GM18868 (cell line): ENCODE measurements at regions not wholly inside any gene's neighbourhood (a gene's known extent, or its start where the extent isn't known, plus 50 kb on each side); places are given as distances from the start of the nearest gene placed in this dataset.

Experiments used
- ATAC-seq: cut with Tn5 transposase; IDR thresholded peaks from one replicate; pipeline ENCODE4 v1.9.1; 2021; ENCODE audit warnings: mild to moderate bottlenecking, moderate library complexity; ENCODE audit not compliant: unreplicated experiment

DNA sequence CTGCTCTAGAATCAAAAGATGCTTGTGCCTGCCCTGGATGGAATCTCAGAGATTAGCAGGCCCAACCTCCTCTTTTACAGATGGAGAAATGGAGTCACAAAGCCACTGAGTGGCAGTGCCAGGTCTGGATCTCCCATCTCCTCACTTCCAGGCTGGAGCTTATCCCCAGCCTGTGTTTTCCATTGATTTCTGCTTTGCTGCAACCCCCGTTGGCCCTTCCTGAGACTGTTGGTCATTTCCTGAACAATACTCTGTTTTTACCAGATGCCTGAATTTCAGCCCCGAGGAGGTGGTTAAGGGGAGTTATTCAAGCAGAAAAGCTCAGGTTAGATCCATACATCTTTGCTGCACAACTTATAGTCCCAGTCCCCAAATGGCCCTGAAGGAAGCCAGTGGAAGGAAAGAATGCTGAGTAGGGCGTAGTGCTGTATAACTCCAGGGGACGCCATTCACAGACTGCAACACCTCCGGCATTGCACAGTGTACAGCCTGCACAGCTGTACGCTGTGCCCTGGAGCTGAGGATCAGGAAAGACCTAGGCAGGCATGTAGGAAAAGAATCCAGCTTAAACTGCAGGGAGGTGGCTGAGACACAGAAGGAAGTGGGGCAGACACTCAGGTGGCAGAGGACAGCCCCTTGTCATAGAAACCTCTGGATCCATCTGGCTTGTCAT lies 77.5 kb downstream of the RPLP1 start:
- ATAC-seq: no peak

DNA sequence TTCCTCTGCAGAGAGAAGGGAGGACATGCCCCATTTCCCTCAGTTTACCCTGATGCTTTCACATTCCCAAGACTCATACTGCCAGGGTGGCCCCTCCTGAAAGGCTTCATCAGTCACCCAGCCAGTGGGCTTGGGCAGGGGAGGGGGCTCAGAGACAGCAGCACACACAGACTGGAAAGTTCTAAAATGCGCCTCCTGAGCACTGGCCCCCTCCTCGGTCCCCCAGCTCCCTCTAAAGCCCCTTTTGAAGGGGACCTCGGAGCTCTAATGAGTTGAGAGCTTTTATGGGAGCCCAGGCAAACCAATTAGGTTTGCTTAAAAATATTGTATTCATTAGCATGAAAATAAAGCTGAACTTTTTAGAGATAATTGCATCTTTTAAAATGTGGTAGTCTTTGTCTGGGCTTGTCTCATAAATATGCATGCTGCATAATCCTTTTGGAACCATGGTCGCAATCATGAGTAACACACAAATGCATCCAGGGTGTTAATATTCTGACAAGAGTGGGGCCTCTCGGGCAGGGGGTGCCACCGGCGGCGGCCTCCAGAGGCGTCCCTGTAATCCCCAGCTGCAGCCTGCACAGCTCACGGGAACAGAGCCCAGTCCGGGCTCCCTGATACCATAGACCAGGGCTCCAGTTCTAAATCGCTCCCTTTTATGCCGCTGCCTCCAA lies 78.5 kb downstream of the RPLP1 start:
- no peak for ATAC-seq

DNA sequence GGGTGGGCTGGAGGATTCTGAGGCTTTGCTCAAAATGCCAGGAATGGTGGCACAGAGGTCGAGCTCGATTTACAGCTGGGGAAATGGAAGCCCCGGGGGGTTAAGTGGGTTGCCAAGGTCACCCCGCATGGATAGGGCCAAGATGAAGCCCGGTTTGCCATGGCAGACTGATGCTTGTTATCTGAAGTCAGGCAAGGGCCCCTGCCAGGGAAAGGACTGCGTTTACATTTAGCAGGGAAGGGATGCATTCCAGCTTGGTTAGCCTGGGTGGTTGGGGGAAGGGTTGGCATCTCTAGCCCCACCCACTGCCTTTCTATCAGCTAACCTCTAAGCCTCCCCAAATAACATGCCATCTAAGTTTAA lies 79.0 kb downstream of the RPLP1 start:
- ATAC-seq: no peak

DNA sequence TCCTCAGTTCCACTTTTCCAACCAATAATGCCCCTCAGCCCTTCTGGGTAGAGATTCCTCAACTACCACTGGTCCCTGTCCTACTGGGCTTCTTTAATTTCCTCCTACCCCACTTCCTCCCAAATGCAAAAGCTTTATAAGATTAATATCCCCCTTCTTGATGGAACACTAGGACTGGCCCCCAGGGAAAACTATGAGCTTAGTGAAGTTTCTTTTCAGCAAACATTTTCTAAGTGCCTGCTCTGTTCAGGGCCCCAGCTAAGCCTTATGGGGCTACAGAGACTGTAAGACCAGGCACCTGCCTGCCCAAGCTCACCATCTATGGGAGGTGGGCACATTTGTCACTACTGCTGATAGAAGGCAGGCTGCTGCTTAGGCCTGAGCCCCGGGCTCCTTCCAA lies 79.4 kb downstream of the RPLP1 start:
- ATAC-seq: no peak

DNA sequence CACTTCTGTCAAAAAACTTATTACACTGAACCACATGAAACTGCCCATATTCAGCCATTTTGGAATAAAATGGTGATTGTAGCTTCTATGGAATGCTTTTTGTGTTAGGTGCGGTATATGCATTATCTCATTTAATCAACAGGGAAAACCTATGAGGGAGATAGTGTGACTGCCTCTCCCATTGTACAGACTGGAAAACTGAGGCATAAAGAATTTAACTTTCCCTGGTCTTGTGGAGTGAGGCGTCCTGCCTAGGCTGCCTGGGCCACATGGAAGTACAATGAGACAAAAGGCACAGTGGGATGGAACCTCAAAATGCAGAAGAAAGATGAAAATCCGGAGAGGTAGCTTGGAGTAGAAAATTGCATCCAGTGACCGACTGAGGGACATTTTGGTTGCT lies 80.2 kb downstream of the RPLP1 start:
- no peak for ATAC-seq

DNA sequence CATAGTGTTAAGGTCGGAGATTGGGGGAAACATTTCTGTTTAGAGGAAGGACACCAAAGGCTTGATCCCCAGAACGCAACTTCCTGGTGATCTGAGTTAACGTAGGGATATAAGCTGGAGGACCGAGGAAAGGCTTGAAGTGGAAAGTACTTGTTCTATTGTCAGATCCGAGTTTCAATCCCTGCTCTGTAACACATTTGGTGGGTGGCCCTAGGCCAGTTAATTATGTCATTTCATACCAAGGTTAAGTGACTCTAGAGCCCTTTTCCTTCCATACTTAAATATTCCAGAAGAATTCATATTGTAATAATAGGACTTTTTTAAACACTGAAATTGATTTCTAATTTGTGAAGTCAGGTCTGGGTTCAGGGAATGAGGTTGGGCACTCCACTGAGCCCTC lies 80.9 kb downstream of the RPLP1 start:
- no peak for ATAC-seq

DNA sequence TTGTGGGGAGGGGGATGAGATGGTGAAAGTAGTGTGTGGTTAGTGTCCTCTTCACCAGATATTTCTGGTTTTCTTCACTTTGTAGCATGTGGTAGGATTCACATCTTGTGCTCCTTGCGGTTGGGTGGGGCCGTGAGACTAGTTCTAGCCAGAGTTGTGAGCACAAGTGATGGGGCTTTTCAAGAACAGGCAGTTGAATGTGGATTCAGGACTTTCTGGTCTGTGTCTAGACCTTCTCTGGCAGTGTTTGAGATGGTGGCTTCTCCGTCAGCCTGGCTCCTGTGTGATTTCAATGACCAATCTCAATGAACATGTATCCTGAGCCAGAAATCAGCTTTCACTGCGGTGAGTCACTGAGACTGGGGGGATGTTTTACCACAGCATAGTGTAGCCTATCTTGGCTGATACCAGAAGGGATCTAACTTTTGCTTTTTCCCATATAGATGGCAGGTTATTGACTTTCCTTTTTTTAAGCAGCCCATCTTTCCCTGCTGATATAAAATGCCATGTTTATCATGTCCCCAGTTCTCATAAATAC lies 82.6 kb downstream of the RPLP1 start:
- ATAC-seq: no peak

DNA sequence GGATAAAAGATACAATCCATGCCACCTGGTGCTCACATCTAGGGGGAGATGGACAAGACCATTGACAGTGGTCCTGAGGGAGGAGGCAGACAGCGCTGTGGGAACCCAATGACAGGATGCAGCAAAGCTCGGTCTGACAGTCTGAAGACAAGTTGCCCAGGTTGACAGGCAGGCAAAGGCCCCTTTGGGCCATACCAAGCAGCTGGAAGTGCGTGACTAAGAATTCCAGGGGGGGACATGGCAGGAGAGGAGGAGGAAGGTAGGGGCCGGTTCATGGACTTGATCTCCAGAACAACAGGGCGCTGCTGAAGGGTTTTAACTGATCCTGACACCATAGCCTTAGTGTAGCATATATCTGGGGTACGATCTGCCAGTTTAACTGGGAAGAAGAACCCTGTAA lies 83.4 kb downstream of the RPLP1 start:
- ATAC-seq: no peak

DNA sequence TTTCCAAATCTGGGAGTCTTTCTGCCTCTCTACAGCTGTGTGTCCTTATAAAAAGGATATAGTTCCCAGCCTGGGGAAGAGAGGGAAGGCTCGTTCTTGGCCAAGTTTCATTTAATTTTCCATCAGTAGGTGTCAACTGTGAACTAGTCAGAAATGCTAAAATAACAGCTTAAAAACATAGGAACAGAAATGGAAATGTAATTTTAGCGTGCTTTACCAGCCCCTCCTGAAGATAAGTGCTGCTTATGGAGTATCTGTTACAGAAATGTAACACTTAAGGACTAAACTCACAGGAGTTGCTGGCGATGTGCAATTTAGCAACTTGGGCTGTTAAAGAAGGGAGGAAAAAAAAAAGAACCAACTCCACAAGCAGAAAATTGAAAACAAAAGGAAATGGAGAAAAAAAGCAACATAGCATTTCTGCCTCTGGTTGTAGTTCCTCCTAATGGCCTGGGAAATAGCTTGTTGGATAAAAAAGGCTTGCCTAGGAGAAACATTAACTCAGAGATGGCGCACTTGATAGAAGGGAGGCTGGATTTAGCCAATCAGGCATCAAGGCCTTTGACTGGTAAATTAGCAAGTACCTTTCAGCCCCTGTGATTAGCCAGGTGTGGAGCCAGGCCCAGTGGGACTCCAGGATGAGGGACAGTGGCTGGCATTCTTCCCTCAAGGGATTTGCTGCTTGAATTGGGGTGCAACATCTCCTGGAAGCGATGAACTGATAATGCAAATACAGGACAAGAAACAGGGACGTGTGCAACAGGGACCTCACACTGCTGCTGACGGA lies 84.3 kb downstream of the RPLP1 start:
- no peak for ATAC-seq

DNA sequence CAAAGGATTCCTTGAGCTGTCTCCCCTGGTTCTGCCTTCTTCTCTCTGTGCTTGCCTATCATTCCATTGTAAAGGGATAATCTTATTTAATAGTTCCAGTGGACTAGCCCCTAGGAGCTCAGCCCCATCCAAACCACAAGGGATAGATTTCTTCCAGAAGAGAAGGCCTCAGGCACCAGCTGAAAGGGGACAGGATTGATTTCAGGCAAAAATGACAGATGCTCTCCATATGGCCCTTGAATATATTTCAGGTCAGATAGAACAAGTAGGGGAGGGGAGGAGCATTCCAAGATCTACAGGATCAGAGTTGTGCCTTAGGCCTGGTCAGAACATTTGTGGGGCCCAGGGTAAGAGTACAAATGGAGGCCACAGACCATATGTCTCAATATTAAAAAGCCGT lies 85.3 kb downstream of the RPLP1 start:
- no peak for ATAC-seq

DNA sequence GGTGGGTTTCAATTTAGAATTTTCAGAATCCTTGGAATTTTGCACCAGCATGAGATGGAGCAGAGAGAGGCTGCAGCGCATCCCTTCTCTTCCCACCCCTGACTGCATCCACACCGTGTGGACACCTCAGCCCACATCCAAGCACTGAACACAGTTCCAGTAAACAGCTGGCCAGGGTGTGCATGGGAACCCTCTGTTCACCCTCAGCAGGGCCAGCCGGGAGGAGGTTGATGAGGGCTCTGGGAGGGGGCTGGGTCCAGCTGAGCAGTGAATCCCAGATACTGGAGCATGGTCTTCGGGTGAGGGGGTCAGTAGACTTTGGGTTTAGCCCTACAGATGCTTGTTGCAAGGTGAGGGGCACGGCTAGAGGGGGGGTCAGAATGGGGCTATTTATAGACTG lies 85.8 kb downstream of the RPLP1 start:
- no peak for ATAC-seq

DNA sequence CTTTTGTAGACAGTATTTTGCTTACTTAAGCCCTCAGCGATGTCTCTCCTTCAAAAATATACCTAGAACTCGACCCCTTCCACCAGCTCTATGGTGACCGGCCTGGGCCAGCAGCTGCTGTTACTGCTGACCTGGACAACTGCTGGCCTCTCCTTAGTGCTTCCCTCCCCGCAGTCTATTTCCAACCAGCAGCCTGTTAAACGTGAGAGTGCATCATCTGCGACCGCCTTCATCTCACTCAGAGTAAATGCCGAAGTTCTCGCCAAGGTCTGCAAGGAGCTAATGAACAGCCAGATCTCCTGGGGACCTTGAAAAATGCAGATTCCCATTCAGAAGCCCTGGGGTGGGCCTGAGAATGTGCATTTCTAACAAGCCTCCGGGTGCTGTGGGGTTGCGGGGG lies 86.7 kb downstream of the RPLP1 start:
- no peak for ATAC-seq

DNA sequence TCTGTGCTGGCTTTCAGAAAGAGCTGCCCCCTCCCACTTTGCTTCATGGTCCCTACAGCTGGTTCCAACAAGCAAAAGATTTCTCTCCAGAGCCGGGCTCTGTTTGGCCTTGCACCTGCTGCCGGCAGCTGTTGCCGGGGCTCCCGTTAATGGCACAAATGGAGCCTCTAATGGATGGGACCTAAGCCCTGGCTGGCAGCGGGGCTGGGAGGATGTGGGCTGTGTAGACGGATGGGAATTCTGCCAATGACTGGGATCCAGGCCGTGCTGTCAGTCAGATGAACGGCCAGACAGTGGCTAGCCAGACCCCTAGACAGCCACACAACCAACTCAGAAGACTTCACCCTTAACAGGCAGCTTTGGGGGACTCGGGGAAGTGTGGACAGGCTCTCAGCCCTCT lies 88.0 kb downstream of the RPLP1 start:
- ATAC-seq: no peak

DNA sequence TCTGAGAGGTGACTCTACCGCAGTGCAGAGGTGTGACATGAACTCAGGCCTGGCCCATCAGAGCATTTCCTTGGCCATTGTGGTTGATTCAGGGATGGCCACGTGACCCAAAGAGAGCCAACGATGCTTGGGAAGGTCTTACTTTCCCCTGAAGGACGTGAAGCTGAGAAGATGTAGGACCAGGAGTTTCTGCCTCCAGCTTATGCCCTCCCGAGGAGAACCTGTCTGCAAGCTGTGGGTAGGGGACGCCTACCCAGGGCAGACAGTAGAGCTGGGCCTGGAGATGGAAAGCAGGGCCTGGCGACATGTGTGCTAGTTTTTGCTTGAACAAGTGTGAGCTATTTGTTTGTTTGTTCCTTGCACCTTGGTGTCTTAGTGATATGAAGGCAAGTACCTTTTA lies 89.4 kb downstream of the RPLP1 start:
- no peak for ATAC-seq

DNA sequence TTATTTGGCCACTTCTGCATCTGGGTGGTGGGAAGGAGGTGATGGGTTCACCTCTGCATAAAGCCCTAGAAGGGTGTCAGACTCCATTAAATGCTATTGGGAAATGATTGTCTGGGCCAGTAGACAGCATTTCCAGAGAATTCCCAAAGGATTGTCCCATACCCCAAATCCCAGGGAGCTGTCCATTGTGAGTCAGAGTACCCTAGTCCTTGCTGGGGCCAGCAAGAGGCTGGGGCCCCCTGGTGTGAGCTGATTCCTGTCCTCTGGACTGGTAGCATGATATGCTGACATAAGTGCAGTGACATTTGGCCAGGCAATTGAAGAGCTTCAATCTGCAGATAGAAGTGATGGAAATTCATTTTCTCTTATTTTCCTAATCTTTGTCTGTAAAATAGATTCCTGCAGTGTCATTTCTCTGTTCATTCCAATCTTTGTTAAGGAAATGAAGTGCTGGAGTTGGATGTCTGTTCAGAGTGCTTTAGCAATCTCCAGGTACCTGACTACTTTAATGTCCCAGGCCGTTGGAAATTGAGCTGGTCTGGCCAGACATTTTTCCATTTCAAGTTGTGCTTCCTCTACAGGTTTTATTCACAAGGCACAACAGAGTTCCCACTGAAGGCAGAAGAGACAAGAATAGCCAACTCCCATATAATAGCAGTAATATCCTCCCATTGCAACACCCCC lies 91.2 kb downstream of the RPLP1 start:
- ATAC-seq: no peak

DNA sequence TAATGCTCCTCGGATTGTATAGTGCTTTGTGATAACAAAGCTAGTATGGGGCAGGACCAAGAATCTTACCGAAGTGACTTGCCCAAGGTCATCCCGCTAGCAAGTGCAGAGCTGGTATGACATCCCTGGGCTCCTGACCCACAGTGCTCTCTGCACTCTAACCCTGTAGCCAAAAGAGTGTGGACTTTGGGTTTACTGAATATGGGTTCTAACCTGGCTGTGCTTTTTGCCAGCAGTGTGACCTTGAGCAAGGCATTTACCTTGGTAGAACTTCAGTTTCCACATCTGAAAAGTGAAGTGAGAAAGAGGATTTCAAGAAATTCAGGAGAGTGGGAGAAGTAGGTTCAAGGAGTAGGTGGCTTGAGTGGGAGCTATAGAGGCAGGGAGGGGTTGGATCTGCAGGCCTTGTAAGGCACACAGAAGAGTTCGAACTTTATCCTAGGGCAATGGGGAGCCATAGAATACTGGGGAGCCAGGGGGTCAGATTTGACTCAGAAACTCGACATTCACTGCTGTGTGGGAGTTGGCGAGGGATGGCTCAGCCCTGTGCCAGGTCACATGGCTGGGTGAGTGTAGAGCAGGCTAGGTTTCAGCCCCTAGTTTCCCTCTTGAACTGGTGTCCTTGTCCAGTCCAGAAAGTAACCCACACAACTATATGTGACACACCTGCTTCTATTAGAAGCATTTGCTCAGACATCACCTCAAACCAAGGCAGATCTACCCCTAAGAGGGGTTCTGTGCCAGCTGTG lies 91.9 kb downstream of the RPLP1 start:
- ATAC-seq: no peak

DNA sequence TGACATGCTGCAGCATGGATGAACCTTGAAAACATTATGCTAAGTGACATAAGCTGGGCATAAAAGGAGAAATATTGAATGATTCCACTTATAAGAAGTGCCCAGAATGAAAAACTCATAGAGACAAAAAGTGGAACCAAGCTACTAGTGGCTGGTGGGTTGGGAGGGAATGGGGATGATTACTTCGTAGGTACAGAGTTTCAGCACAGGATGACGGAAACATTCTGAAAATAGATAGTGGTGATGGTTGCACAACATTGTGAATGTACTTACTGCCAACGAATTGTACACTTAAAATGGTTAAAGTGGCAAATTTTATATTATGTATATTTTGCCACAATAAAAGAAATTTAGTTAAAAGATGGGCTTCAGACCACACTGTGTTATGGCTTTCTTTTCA lies 93.6 kb downstream of the RPLP1 start:
- no peak for ATAC-seq

DNA sequence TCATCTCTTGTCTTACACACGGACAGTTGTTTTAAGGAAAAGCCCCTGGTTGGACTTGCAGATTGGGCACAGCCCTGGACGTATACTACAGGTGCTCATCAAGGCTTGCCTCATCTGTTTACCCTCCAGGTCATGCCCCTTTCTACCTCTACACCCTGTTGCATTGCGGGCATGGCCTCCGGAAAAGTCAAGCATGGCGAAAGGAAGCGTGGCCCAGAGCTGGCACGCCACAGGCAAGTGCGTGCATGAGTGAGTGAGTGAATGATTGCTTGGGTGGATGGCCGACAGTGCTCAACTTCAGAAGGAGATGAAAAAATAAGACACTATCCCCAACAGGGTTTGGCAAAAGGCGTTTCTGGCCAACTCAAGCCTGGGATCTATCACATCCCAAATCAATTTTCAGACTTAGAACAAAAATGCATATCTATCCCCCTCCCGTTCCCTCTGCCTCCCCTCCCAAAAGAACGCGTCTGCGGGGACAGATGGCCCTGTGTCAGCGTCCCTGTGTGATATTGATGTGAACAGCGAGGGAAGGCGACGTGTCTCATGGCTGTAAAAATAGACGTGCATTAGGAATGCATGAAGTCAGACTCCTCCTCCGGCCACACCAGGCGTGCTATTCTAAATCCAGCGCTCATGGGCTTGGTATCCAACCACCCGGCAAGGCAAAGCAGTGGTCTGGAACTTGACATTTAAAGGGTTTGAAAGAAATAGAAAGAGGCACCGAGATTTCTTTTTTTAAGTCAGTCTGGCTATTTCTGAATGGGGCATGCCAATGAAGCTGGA lies 96.0 kb downstream of the RPLP1 start:
- ATAC-seq: no peak

DNA sequence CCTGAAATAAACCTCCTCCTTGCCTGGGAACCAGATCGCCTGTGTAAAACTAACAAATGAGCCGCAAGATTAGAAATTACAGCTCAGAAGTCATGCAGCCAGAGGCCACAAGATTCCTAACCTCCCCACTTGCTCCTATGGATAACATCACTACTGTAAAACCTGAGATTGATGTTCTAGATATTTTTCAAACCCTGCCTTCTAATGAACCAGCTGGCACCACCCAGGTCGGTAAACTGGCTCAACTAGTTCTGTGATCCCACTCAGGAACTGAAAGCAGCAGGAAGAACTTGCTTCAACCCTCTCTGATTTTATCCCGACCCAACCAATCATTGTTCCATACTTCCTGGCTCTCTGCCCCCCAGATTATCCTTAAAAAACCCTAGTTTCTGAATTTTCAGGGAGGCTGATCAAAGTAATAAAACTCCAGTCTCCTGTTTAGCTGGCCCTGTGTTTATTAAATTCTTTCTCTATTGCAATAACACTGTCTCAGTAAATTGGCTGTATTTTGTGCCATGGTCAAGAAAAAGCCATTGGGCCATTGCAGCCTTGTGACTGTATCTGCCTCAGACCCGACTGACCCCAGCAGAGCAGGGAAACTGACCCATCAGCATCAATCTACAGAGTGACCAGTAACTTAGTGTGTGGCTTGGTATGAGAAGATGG lies 98.9 kb downstream of the RPLP1 start:
- ATAC-seq: no peak
